Esophagus squamous epithelium (tissue), 5 donors: ENCODE measurements at regions not wholly inside any gene's neighbourhood (a gene's known extent, or its start where the extent isn't known, plus 50 kb on each side); places are given as distances from the start of the nearest gene placed in this dataset.

ENCODE experiments used
- DNase-seq: peaks from one replicate; lab custom pipeline; 2025; lab: John Stamatoyannopoulos, UW
- H3K27ac ChIP-seq, 4 donors: fragments of 200-600 bp; sonication (generic); one replicate each; pipeline ENCODE4 v1.5.1; 2016 to 2019; ENCODE audit warnings: mild to moderate bottlenecking in 1 of 4
- H3K27me3 ChIP-seq, 4 donors: fragments of 200-600 bp; sonication (generic); 1 replicate in 3 of 4; 2 replicates in 1 of 4; pipeline versions ENCODE4 v1.5.1 to v1.6.0; 2017 to 2021; ENCODE audit warnings: antibody characterized with exemption in 1 of 4
- H3K36me3 ChIP-seq, 3 donors: fragments of 200-600 bp; sonication (generic); one replicate each; pipeline ENCODE4 v1.5.1; 2016 to 2019
- H3K4me1 ChIP-seq, 3 donors: fragments of 200-600 bp; sonication (generic); one replicate each; pipeline ENCODE4 v1.5.1; 2017 to 2019
- H3K4me3 ChIP-seq, 4 donors: fragments of 200-600 bp; sonication (generic); 1 replicate in 3 of 4; 2 replicates in 1 of 4; pipeline ENCODE4 v1.5.1; 2016 to 2019; ENCODE audit warnings: mild to moderate bottlenecking in 2 of 4, moderate library complexity in 1 of 4
- H3K9me3 ChIP-seq, 3 donors: fragments of 200-600 bp; sonication (generic); one replicate each; pipeline ENCODE4 v1.5.1; 2016 to 2019
- POLR2A ChIP-seq, 4 donors: fragments of 450-650 bp; IDR thresholded peaks; one replicate each; pipeline ENCODE4 v1.6.1; 2017; ENCODE audit warnings: antibody characterized with exemption in 4 of 4, mild to moderate bottlenecking in 4 of 4, moderate library complexity in 3 of 4
- WGBS, 2 donors: methylation state at CpG; one replicate each; pipeline ENCODE4 v1.1.5; 2018; 5-methylcytosine and 5-hydroxymethylcytosine counted together
- intact Hi-C: fragments of 100-400 bp; cut with DNase I; formaldehyde crosslinking; loops from one replicate; pipeline ENCODE4 v1.15.0; 2022
- TF ChIP-seq, protein P1 (sequence below), 6 experiments: fragments of 450-650 bp in 4 of 6; fragments of 200-600 bp in 2 of 6; sonication (generic) in 2 of 6; IDR thresholded peaks; one replicate each; pipeline ENCODE4 v1.5.1; 2016 to 2019; ENCODE audit warnings: antibody characterized with exemption in 6 of 6, mild to moderate bottlenecking in 4 of 6, moderate library complexity in 4 of 6
- donor health status: DM: yes; HTN: yes; CAD: no.

DNA sequence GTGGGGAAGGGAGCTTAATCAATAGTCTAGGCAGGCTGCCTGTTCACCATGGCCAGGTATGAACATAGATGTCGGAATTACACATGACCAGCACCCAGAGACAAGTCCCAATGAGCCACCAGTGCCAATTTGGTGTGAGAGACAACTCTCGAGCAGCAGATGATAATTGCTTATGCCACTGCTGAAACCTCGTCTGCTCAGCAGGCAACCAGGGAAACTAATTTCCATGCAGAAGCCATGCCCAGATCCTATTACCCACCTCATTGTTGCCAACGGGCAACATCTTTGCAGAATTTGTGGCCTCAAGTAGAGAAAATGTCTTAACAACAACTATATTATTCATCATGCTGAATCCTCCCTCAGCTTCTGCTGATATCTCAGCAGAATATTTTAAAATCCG, 84.9 kb downstream of the CGGBP1 start:
- intact Hi-C loops = no loop called here

GRCh38 chr3:87969620-87970019, 89.2 kb downstream of the CGGBP1 start:
- H3K27ac ChIP-seq = no peak overlapping the region
- H3K4me1 ChIP-seq = no peaks in the 10 kb centered on the region
- TF ChIP-seq, protein P1, sequence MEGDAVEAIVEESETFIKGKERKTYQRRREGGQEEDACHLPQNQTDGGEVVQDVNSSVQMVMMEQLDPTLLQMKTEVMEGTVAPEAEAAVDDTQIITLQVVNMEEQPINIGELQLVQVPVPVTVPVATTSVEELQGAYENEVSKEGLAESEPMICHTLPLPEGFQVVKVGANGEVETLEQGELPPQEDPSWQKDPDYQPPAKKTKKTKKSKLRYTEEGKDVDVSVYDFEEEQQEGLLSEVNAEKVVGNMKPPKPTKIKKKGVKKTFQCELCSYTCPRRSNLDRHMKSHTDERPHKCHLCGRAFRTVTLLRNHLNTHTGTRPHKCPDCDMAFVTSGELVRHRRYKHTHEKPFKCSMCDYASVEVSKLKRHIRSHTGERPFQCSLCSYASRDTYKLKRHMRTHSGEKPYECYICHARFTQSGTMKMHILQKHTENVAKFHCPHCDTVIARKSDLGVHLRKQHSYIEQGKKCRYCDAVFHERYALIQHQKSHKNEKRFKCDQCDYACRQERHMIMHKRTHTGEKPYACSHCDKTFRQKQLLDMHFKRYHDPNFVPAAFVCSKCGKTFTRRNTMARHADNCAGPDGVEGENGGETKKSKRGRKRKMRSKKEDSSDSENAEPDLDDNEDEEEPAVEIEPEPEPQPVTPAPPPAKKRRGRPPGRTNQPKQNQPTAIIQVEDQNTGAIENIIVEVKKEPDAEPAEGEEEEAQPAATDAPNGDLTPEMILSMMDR (IDR thresholded peaks at IDR 0.05) = no peak
- no peak for TF ChIP-seq POLR2A (IDR thresholded peaks at IDR 0.05)
- H3K9me3 ChIP-seq = no peaks in the 10 kb centered on the region
- peaks cover 0 to 7% (median 0%) of the 10 kb centered on the region in 4 donors for H3K27me3 ChIP-seq
- no peak for DNase-seq
- 35 to 71% methylated on average over 1 to 2 of the region's 2 CpGs for WGBS, 2 donors
- no peak overlapping the region for H3K4me3 ChIP-seq
- H3K36me3 ChIP-seq = no peaks in the 10 kb centered on the region
- intact Hi-C loops = no loop called here

More for the DNA sequence above, 84.9 kb downstream of the CGGBP1 start:
- WGBS, 2 donors = 70 to 71% methylated on average over 5 of the region's 5 CpGs
- Histone ChIP-seq H3K36me3 (no peaks in the 10 kb centered on the region), H3K4me1 (no peaks in the 10 kb centered on the region), H3K9me3 (no peaks in the 10 kb centered on the region), H3K27me3 (peaks cover 0 to 7% (median 0%) of the 10 kb centered on the region in 4 donors), H3K27ac (no peak overlapping the region), H3K4me3 (no peak overlapping the region)
- DNase-seq = no peak
- no peak for TF ChIP-seq POLR2A (IDR thresholded peaks at IDR 0.05)
- TF ChIP-seq, protein P1 (IDR thresholded peaks at IDR 0.05) = no peak

- no peaks in the 10 kb centered on the region for H3K4me1 ChIP-seq
- H3K4me3 ChIP-seq = no peak overlapping the region
- 56 to 63% methylated on average over 4 to 5 of the region's 5 CpGs for WGBS, 2 donors
- no peak overlapping the region for H3K27ac ChIP-seq
- TF ChIP-seq POLR2A (IDR thresholded peaks at IDR 0.05) = no peak
- TF ChIP-seq, protein P1 (IDR thresholded peaks at IDR 0.05) = no peak
- H3K27me3 ChIP-seq = peaks cover 0 to under 1% (median 0%) of the 10 kb centered on the region in 4 donors
- no peak for DNase-seq
- intact Hi-C loops = no loop called here
- H3K9me3 ChIP-seq = no peaks in the 10 kb centered on the region
- H3K36me3 ChIP-seq = no peaks in the 10 kb centered on the region
These were observed 90.1 kb downstream of the CGGBP1 start for GRCh38 chr3:87968668-87969067.

GRCh38 chr3:87958289-87958688, 100.5 kb downstream of the CGGBP1 start:
- Histone ChIP-seq H3K36me3 (no peaks in the 10 kb centered on the region), H3K27ac (no peak overlapping the region), H3K4me1 (no peaks in the 10 kb centered on the region), H3K9me3 (no peaks in the 10 kb centered on the region), H3K27me3 (no peaks in the 10 kb centered on the region), H3K4me3 (no peak overlapping the region)
- WGBS, 2 donors = 33 to 43% methylated on average over 1 of the region's 1 CpG
- intact Hi-C loops = no loop called here
- TF ChIP-seq POLR2A (IDR thresholded peaks at IDR 0.05) = no peak
- TF ChIP-seq, protein P1 (IDR thresholded peaks at IDR 0.05) = no peak
- DNase-seq = no peak

- no peak for TF ChIP-seq POLR2A (IDR thresholded peaks at IDR 0.05)
- TF ChIP-seq, protein P1 (IDR thresholded peaks at IDR 0.05) = no peak
- Histone ChIP-seq H3K9me3 (no peaks in the 10 kb centered on the region), H3K36me3 (no peaks in the 10 kb centered on the region), H3K4me1 (no peaks in the 10 kb centered on the region), H3K27ac (no peak overlapping the region), H3K27me3 (no peaks in the 10 kb centered on the region), H3K4me3 (no peak overlapping the region)
- DNase-seq = no peak
- intact Hi-C loops = no loop called here
- 90 to 97% methylated on average over 1 of the region's 1 CpG for WGBS, 2 donors
These were observed 101.2 kb downstream of the CGGBP1 start for GRCh38 chr3:87957575-87957974.
